ENCODE measurements at regions not wholly inside any gene's neighbourhood (a gene's known extent, or its start where the extent isn't known, plus 50 kb on each side); places are given as distances from the start of the nearest gene placed in this dataset.

- no peaks in the 10 kb centered on the region for H3K36me3 ChIP-seq (ENCODE audit: insufficient read depth)
- TF ChIP-seq, protein P1, sequence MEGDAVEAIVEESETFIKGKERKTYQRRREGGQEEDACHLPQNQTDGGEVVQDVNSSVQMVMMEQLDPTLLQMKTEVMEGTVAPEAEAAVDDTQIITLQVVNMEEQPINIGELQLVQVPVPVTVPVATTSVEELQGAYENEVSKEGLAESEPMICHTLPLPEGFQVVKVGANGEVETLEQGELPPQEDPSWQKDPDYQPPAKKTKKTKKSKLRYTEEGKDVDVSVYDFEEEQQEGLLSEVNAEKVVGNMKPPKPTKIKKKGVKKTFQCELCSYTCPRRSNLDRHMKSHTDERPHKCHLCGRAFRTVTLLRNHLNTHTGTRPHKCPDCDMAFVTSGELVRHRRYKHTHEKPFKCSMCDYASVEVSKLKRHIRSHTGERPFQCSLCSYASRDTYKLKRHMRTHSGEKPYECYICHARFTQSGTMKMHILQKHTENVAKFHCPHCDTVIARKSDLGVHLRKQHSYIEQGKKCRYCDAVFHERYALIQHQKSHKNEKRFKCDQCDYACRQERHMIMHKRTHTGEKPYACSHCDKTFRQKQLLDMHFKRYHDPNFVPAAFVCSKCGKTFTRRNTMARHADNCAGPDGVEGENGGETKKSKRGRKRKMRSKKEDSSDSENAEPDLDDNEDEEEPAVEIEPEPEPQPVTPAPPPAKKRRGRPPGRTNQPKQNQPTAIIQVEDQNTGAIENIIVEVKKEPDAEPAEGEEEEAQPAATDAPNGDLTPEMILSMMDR (conservative IDR thresholded peaks at IDR 0.05; ENCODE audit: low read depth, low read length), result no peak
- H3K4me3 ChIP-seq (IDR thresholded peaks at IDR 0.05; ENCODE audit: insufficient read depth, low read depth, low read length), result no peak overlapping the region
- H3K4me2 ChIP-seq, result no peak overlapping the region
- H3K27ac ChIP-seq, result no peak overlapping the region
- no peaks in the 10 kb centered on the region for H3K79me2 ChIP-seq (ENCODE audit: insufficient read depth, low read depth)
- no peak overlapping the region for H3K9ac ChIP-seq
- H4K20me1 ChIP-seq (ENCODE audit: insufficient read depth), result no peaks in the 10 kb centered on the region
- no peaks in the 10 kb centered on the region for H3K4me1 ChIP-seq (ENCODE audit: low read depth, poor library complexity, severe bottlenecking)
- no peaks in the 10 kb centered on the region for H3K27me3 ChIP-seq (ENCODE audit: insufficient read depth, low read depth)
- no peak overlapping the region for H2AFZ ChIP-seq (ENCODE audit: low read depth)
Measured at GRCh38 chr1:177469519-177469918, 298.8 kb downstream of the BRINP2 start.

GRCh38 chr1:177466286-177466685, 295.5 kb downstream of the BRINP2 start:
- Histone ChIP-seq H3K9ac (no peak overlapping the region), H3K4me2 (no peak overlapping the region), H3K4me1 (ENCODE audit: low read depth, poor library complexity, severe bottlenecking) (no peaks in the 10 kb centered on the region), H3K79me2 (ENCODE audit: insufficient read depth, low read depth) (no peaks in the 10 kb centered on the region), H4K20me1 (ENCODE audit: insufficient read depth) (no peaks in the 10 kb centered on the region), H2AFZ (ENCODE audit: low read depth) (no peak overlapping the region), H3K27me3 (ENCODE audit: insufficient read depth, low read depth) (no peaks in the 10 kb centered on the region), H3K36me3 (ENCODE audit: insufficient read depth) (no peaks in the 10 kb centered on the region), H3K27ac (no peak overlapping the region), H3K4me3 (IDR thresholded peaks at IDR 0.05; ENCODE audit: insufficient read depth, low read depth, low read length) (no peak overlapping the region)
- TF ChIP-seq, protein P1 (conservative IDR thresholded peaks at IDR 0.05; ENCODE audit: low read depth, low read length), result no peak

DNA sequence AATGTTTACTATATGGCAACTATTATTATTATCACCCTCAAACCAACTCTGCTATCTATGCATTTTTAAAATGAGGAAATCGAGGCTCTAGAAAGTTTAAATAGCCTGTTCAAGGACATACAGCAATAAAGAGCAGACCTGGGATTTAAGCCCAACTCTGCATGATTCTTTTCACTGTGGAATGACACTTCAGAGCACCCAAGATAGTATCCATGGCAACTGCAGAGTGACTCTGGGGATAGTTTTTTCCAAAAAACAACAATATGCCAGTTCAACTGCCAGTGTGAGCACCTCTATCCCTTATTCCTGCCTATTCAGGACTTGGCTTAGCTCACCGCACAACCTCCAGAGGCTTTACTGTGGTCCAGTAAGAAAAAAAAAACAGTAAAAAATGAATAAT, 293.9 kb downstream of the BRINP2 start:
- no peak overlapping the region for H3K27ac ChIP-seq
- no peak overlapping the region for H2AFZ ChIP-seq (ENCODE audit: low read depth)
- H4K20me1 ChIP-seq (ENCODE audit: insufficient read depth), result no peaks in the 10 kb centered on the region
- no peaks in the 10 kb centered on the region for H3K79me2 ChIP-seq (ENCODE audit: insufficient read depth, low read depth)
- H3K4me1 ChIP-seq (ENCODE audit: low read depth, poor library complexity, severe bottlenecking), result no peaks in the 10 kb centered on the region
- H3K9ac ChIP-seq, result no peak overlapping the region
- no peak overlapping the region for H3K4me2 ChIP-seq
- H3K27me3 ChIP-seq (ENCODE audit: insufficient read depth, low read depth), result no peaks in the 10 kb centered on the region
- TF ChIP-seq, protein P1 (conservative IDR thresholded peaks at IDR 0.05; ENCODE audit: low read depth, low read length), result no peak
- H3K4me3 ChIP-seq (IDR thresholded peaks at IDR 0.05; ENCODE audit: insufficient read depth, low read depth, low read length), result no peak overlapping the region
- no peaks in the 10 kb centered on the region for H3K36me3 ChIP-seq (ENCODE audit: insufficient read depth)

DNA sequence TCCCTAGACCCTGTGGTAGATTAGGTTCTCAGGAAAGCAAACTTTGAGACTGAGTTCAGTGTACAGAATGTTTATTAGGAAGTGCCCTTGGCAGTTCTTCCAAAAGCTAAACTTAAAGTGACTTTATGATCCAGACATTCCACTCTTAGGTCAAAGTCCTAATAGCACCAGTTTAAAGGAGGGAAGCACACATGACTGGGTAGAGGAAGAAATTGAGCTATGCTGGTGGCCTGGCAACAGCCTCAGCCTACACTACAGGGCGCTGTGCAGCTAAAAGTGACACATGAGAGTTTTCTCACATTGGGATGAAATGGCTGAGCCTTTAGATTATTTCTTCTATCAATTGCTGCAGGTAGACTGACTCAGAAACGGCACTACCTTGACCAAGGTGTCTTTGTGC, 280.4 kb downstream of the BRINP2 start:
- H4K20me1 ChIP-seq (ENCODE audit: insufficient read depth), result no peaks in the 10 kb centered on the region
- H3K27ac ChIP-seq, result no peak overlapping the region
- no peak overlapping the region for H3K9ac ChIP-seq
- no peaks in the 10 kb centered on the region for H3K36me3 ChIP-seq (ENCODE audit: insufficient read depth)
- H2AFZ ChIP-seq (ENCODE audit: low read depth), result no peak overlapping the region
- TF ChIP-seq, protein P1 (conservative IDR thresholded peaks at IDR 0.05; ENCODE audit: low read depth, low read length), result no peak
- no peaks in the 10 kb centered on the region for H3K79me2 ChIP-seq (ENCODE audit: insufficient read depth, low read depth)
- no peaks in the 10 kb centered on the region for H3K4me1 ChIP-seq (ENCODE audit: low read depth, poor library complexity, severe bottlenecking)
- no peak overlapping the region for H3K4me2 ChIP-seq
- no peak overlapping the region for H3K4me3 ChIP-seq (IDR thresholded peaks at IDR 0.05; ENCODE audit: insufficient read depth, low read depth, low read length)
- no peaks in the 10 kb centered on the region for H3K27me3 ChIP-seq (ENCODE audit: insufficient read depth, low read depth)
